ENCODE measurements at regions not wholly inside any gene's neighbourhood (a gene's known extent, or its start where the extent isn't known, plus 50 kb on each side); places are given as distances from the start of the nearest gene placed in this dataset.

DNA sequence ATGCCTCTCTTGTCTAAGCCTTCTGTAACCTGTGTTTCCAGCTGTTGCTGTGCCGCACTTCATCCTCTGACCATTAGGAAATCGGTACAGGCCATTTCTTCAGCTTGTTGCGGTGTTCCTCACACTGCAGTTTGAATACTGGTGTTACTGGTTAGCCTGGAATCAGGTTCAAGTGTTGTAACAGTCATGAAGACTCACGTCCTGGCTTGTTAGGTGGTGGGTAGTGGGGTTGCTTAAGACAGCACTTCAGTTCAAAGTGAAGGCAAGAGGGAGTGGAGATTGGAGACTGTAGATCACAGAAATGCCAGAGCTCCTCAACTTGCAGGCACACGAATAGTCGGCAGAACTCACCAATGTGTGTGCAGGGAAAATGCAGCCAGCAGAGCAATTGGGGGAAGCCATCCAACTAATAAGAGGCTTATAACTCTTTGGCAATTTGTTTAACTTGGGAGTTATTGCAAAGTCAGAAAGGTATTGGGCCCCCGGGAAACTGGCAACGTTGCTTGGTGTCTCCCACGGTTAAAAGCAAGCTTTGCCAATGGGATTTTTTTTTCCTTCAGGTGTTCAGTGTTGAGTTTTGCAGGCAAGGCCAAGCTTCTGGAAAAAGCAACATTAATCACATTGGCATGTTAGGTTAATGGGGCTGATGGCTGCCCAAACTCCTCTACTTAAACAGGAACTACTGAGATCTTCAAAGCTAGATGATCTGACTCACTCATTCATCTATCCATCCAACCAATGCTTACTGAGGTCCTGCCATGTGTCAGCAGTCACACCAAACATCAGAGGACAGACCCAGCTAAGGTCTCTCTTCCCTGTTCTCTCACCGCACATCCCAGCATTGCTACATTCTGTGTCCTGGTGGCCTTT lies 380.9 kb downstream of the GATA3 start:
- TF ChIP-seq, protein P1, sequence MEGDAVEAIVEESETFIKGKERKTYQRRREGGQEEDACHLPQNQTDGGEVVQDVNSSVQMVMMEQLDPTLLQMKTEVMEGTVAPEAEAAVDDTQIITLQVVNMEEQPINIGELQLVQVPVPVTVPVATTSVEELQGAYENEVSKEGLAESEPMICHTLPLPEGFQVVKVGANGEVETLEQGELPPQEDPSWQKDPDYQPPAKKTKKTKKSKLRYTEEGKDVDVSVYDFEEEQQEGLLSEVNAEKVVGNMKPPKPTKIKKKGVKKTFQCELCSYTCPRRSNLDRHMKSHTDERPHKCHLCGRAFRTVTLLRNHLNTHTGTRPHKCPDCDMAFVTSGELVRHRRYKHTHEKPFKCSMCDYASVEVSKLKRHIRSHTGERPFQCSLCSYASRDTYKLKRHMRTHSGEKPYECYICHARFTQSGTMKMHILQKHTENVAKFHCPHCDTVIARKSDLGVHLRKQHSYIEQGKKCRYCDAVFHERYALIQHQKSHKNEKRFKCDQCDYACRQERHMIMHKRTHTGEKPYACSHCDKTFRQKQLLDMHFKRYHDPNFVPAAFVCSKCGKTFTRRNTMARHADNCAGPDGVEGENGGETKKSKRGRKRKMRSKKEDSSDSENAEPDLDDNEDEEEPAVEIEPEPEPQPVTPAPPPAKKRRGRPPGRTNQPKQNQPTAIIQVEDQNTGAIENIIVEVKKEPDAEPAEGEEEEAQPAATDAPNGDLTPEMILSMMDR (IDR thresholded peaks at IDR 0.05): peak in 1 of 4 experiments; percentile 28
- TF ChIP-seq POLR2A (IDR thresholded peaks at IDR 0.05) (no peak), POLR2AphosphoS5 (IDR thresholded peaks at IDR 0.05) (peak; percentile 47)
